ENCODE measurements at regions not wholly inside any gene's neighbourhood (a gene's known extent, or its start where the extent isn't known, plus 50 kb on each side); places are given as distances from the start of the nearest gene placed in this dataset.

GRCh38 chr14:39861229-39861600 is 429.0 kb upstream of the FBXO33 start:
- DNase-seq (ENCODE audit: low spot score) = no peak

GRCh38 chr14:39860596-39861228 is 428.5 kb upstream of the FBXO33 start:
- no peak for DNase-seq (ENCODE audit: low spot score)

- DNase-seq (ENCODE audit: low spot score) = no peak
These were observed 427.1 kb upstream of the FBXO33 start for GRCh38 chr14:39859314-39859713.

GRCh38 chr14:39857376-39858055 is 425.3 kb upstream of the FBXO33 start:
- DNase-seq (ENCODE audit: low spot score) = no peak

- no peak for DNase-seq (ENCODE audit: low spot score)
These were observed 421.2 kb upstream of the FBXO33 start for GRCh38 chr14:39853441-39853840.

- no peak for DNase-seq (ENCODE audit: low spot score)
These were observed 419.0 kb upstream of the FBXO33 start for GRCh38 chr14:39851202-39851601.

GRCh38 chr14:39847852-39848251 is 415.6 kb upstream of the FBXO33 start:
- DNase-seq (ENCODE audit: low spot score) = no peak

- no peak for DNase-seq (ENCODE audit: low spot score)
These were observed 415.0 kb upstream of the FBXO33 start for GRCh38 chr14:39847194-39847593.

GRCh38 chr14:39843881-39844280 is 411.6 kb upstream of the FBXO33 start:
- DNase-seq (ENCODE audit: low spot score) = no peak

- DNase-seq (ENCODE audit: low spot score) = no peak
These were observed 408.9 kb upstream of the FBXO33 start for GRCh38 chr14:39841088-39841487.

- DNase-seq (ENCODE audit: low spot score) = no peak
These were observed 395.8 kb upstream of the FBXO33 start for GRCh38 chr14:39827901-39828655.

GRCh38 chr14:39812532-39813320 is 380.5 kb upstream of the FBXO33 start:
- DNase-seq (ENCODE audit: low spot score) = no peak

GRCh38 chr14:39807271-39807670 is 375.0 kb upstream of the FBXO33 start:
- DNase-seq (ENCODE audit: low spot score) = no peak

GRCh38 chr14:39784461-39784860 is 352.2 kb upstream of the FBXO33 start:
- DNase-seq (ENCODE audit: low spot score) = peak; percentile 2

- peak; percentile 0 for DNase-seq (ENCODE audit: low spot score)
These were observed 349.2 kb upstream of the FBXO33 start for GRCh38 chr14:39781466-39781865.

GRCh38 chr14:39773387-39774126 is 341.3 kb upstream of the FBXO33 start:
- no peak for DNase-seq (ENCODE audit: low spot score)

- DNase-seq (ENCODE audit: low spot score) = no peak
These were observed 340.4 kb upstream of the FBXO33 start for GRCh38 chr14:39772627-39773026.

GRCh38 chr14:39768589-39768988 is 336.4 kb upstream of the FBXO33 start:
- no peak for DNase-seq (ENCODE audit: low spot score)

- DNase-seq (ENCODE audit: low spot score) = no peak
These were observed 334.3 kb upstream of the FBXO33 start for GRCh38 chr14:39766397-39767000.

- DNase-seq (ENCODE audit: low spot score) = no peak
These were observed 333.4 kb upstream of the FBXO33 start for GRCh38 chr14:39765676-39766075.

- no peak for DNase-seq (ENCODE audit: low spot score)
These were observed 331.2 kb upstream of the FBXO33 start for GRCh38 chr14:39763402-39763890.

All from cerebellar cortex (tissue), 1 donor.